Pulmonary artery endothelial cell (primary cell): ENCODE measurements at regions not wholly inside any gene's neighbourhood (a gene's known extent, or its start where the extent isn't known, plus 50 kb on each side); places are given as distances from the start of the nearest gene placed in this dataset.
"Not testable (repeated sequence)": the region's sequence is repeated elsewhere in the genome, so short reads cannot be mapped to it uniquely, and the experiment has no call there.

Experiments used
- DNase-seq: peaks from one replicate; pipeline ENCODE4 v3.0.0-alpha.2; 2011; ENCODE audit warnings: low read depth, low spot score

- DNase-seq, result no peak
These were observed 352.1 kb downstream of the MMUT start for GRCh38 chr6:49110916-49111315.

DNA sequence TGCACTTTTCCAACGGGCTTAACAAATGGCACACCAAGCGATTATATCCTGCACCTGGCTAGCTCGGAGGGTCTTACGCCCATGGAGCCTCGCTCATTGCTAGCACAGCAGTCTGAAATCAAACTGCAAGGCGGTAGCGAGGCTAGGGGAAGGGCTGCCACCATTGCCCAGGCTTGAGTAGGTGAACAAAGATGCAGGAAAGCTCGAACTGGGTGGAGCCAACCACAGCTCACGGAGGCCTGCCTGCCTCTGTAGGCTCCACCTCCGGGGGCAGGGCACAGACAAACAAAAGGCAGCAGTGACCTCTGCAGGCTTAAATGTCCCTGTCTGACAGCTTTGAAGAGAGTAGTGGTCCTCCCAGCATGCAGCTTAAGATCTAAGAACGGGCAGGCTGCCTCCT, 365.4 kb downstream of the MMUT start:
- DNase-seq, result not testable (repeated sequence)

GRCh38 chr6:49097116-49097515, 365.9 kb downstream of the MMUT start:
- DNase-seq, result no peak

GRCh38 chr6:49088631-49089030, 374.4 kb downstream of the MMUT start:
- DNase-seq, result no peak

DNA sequence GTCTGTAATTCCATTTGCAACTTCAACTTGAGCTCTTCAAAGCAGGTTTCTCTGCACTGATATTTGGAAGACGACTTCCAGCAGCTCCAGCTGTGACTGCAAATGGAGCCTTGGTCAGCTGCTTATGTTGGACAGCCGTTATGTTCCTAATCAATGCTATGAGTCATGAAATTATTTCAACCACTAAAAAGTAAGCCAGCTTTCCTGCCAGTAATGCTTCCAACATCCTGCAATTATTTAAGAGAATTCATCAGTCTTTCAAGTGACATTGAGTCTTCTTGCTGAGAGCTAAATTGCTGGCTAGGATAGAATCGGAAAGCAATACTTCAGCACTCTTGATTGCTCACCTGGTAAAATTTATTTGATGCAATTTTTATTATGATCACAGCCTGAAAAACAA, 375.7 kb downstream of the MMUT start:
- DNase-seq, result no peak

GRCh38 chr6:49082611-49083010, 380.4 kb downstream of the MMUT start:
- no peak for DNase-seq

DNA sequence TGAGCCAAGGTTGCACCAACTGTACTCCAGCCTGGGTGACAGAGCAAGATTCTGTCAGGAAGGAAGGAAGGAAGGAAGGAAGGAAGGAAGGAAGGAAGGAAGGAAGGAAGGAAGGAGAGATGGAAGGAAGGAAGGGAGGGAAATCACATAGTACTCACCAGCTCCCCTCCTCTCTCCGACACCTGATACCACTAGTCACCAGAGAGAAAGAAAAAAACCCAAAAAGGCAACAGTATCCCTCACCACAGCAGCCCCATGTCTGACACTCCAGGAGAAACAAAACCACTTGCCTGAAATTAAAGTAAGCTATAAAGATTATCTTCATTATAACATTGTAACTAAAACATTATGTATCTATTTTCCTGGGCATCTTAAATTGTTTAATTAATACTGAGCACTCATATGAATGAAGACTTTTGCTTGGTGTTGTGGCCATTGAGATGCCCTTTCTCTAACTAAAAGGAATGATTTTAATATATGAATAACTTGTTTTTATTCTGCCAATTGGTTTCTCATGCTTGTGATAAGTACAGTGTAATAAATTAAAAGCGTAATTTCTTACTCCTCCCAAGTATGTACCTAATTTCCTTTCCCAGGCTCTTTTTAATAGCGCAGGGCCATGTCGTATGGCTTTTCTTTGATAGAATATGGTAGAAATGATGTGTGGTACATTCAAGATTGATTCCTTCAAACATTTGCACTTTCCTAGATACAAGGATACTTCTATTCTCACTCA, 390.0 kb downstream of the MMUT start:
- no peak for DNase-seq

DNA sequence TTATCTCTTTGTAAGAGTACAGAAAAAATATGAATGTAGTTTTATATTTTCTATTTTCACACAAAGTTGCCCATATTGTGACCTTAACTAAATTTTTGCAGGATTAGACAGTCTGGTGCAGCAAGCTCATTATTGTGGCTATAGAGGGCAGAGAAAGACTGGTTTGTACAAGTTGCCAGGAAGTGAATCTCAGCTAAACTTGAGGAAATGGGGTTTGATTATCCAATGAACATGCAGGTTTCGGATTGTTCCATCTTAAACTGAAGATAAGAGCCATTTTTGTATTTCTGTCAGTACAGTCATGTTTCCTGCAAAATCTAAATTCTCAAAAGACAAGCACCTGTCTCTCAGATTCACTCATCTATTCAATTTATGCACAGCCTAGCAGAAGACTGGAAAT, 390.9 kb downstream of the MMUT start:
- no peak for DNase-seq

- no peak for DNase-seq
These were observed 392.6 kb downstream of the MMUT start for GRCh38 chr6:49070411-49070810.

DNA sequence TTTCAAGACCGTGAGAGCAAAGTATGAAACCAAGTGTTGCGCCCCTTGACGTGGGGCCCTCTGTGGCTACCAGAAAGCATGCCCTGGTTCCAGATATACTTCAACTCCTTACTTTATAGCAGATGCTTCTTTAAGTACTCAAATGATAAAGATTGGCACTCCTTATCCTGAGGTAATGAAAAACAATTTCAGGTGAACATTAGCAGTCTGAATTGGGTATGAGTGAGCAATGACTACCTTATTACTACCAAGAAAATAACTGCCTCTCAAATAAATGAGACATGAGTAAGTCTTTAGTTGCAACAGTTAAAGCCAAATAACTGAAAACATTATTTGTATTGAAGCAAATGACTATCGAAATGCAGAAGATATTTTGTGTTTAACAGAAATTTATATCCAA, 408.7 kb downstream of the MMUT start:
- DNase-seq, result no peak

DNA sequence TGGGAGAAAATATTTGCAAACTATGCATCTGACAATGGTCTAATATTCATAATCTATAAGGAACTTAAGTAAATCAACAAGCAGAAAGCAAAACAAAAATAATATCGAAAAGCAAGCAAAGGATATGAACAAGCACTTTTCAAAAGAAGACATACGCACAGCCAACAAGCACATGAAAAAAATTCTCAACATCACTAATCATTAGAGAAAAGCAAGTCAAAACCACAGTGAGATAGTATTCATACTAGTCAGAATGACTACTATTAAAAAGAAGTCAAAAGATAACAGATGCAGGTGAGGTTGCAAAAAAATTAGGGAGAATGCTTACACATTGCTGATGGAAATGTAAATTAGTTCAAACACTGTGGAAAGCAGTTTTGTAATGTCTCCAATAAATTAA, 410.2 kb downstream of the MMUT start:
- no peak for DNase-seq

GRCh38 chr6:49051281-49051680, 411.8 kb downstream of the MMUT start:
- no peak for DNase-seq

GRCh38 chr6:49050584-49050983, 412.5 kb downstream of the MMUT start:
- no peak for DNase-seq

DNA sequence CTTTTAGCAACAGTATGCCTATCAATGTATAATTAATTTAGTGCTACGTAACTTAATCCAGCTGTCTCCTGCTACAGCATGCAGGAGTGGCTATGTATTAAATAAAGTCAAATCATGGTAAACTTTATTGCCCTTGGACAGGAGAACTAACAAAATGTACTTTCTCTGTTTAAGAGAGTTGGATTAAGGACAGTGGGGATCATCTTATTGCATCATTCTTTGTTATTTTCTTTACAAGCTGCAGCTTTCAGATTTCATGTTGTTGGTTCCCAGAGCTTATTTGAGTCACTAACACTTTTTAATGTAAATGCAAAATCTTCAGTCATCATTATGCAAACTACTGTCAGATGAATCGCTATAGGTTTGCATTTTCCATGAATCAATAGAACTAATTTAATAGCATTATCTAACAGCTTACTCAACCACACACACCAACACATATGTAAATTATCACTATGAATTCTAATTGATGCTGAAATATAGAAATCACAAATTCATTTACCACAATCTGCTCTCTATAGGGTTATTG, 424.7 kb downstream of the MMUT start:
- DNase-seq, result no peak

DNA sequence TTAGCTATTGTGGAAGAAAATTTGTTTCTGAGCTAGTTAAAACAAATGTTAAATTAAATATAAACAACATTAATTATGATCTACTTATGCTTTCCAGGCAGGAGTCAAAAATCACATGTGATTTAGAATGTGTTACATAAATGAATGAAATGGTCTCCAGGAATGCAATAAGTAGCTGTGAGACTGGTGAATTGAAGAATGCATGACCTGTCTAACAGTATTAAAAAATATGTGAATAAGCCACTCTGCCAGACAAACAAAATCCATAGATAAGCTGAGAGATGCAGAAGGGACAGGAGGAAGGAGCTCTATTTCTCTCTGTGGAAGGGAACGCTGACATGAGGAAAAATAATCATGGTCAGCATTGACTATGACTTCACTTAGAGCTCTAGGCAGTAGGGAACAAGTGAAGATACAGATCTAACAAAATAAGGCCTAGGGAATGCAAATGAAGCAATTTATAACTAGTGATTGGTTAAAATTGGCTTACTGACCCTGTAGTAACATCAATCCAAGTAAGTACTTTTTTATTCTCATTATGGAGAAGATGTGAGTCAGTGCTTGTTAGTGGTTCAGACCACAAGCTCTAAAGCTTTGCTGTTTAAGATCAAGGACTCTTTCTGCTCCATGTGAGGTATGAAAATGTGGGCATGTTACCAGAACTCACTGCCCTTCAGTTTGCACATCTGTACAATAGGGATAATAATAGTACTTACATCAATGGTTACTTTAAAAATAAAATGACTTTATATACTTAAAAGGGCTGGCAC, 432.6 kb downstream of the MMUT start:
- DNase-seq, result no peak

- DNase-seq, result no peak
These were observed 435.4 kb downstream of the MMUT start for GRCh38 chr6:49027644-49028043.

GRCh38 chr6:49025273-49026240, 437.5 kb downstream of the MMUT start:
- DNase-seq, result no peak

DNA sequence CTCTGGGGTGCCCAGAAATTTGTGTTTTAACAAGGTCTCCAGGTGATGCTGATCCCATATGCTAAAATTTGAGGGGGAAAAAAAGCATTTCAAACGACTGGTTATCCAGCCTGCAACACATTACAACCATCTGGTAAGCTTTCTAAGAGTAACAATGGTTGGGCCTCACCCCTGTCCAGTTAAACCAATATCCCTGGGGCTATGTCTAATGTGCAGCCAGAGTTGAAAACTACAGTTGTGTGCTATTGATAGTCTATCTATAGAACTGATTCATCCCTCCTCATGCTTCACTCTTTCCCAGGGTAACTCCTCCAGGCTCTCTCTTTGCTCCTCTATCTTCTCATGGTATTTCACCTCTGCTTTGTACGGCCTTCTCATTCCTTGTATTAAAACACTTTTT, 458.3 kb downstream of the MMUT start:
- DNase-seq, result no peak

GRCh38 chr6:49003348-49003747, 459.7 kb downstream of the MMUT start:
- no peak for DNase-seq

DNA sequence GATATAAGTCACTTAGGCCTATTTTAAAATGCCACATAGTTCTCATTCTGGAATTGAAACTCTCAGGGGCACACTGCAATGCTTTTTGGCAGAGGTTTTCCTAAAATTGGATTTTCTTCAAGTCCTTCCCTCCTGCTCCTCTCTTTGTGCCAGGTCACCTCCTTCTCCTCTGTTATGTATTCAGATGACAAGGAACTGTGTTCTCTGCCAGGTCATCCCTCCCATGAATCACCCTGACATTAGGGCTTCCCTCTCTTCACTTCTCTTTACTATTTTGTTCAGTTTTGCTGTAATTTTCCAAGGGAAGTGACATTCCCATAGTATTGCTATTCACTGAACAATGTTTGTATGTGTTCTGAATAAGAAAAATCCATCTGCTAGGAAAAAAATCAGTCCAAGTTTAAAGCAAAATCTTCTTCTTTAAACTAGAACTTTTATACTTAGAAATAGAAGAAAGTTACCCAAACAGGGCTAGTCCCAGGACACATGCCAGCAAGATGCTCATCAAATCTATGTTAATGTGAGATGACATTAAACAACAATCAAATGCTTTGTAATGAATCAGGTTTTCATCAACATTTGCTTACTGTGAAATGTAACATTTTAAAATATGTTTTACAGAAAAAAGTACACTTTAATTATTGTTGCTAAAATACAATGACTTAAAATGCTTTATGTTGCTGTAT, 461.1 kb downstream of the MMUT start:
- no peak for DNase-seq

- no peak for DNase-seq
These were observed 464.5 kb downstream of the MMUT start for GRCh38 chr6:48998574-48998973.
